ENCODE measurements at regions not wholly inside any gene's neighbourhood (a gene's known extent, or its start where the extent isn't known, plus 50 kb on each side); places are given as distances from the start of the nearest gene placed in this dataset.

DNA sequence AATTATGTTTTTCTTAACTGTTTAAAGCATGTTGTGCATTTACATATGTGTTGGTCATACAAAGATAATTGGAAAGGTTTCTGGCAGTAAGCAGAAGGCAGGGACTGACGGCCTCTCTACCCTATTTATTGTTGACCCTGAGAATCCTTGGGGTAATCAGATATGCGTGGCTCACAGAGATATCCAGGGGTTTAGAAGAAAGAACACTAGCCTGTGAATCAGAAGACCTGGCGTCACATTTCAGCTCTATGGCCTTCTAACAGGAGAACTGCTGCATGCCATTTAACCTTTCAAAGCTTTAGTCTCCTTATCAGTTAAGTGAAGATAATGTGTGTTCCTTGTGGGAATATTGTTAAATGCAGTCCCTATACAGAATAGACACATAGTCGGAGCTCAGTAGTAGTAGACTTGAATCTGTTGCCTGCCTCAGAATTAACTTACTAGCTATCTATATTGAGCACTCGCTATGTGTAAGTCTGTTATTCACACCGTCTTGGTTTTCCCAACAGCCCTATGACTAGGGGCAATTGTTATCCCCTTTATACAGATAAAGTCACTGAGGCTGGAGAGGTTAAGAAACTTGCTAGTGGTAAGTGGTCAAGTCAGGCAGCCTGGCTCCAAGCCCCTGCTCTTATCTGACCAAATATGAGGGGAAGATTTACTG is 129.6 kb upstream of the ANKRD1 start:
- TF ChIP-seq, protein P1, sequence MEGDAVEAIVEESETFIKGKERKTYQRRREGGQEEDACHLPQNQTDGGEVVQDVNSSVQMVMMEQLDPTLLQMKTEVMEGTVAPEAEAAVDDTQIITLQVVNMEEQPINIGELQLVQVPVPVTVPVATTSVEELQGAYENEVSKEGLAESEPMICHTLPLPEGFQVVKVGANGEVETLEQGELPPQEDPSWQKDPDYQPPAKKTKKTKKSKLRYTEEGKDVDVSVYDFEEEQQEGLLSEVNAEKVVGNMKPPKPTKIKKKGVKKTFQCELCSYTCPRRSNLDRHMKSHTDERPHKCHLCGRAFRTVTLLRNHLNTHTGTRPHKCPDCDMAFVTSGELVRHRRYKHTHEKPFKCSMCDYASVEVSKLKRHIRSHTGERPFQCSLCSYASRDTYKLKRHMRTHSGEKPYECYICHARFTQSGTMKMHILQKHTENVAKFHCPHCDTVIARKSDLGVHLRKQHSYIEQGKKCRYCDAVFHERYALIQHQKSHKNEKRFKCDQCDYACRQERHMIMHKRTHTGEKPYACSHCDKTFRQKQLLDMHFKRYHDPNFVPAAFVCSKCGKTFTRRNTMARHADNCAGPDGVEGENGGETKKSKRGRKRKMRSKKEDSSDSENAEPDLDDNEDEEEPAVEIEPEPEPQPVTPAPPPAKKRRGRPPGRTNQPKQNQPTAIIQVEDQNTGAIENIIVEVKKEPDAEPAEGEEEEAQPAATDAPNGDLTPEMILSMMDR (IDR thresholded peaks at IDR 0.05): no peak
- no peak for TF ChIP-seq POLR2A (IDR thresholded peaks at IDR 0.05)

Data from suprapubic skin (tissue), 3 donors.